ENCODE measurements at regions not wholly inside any gene's neighbourhood (a gene's known extent, or its start where the extent isn't known, plus 50 kb on each side); places are given as distances from the start of the nearest gene placed in this dataset.

GRCh38 chr1:102566182-102566581 is 542.1 kb downstream of the COL11A1 start:
- TF ChIP-seq POLR2A (IDR thresholded peaks at IDR 0.05) (no peak), CTCF (IDR thresholded peaks at IDR 0.05) (no peak)
